GM23338 (cell line): ENCODE measurements at regions not wholly inside any gene's neighbourhood (a gene's known extent, or its start where the extent isn't known, plus 50 kb on each side); places are given as distances from the start of the nearest gene placed in this dataset.

Source experiments
- ATAC-seq: fragments of 200-7000 bp; cut with Tn5 transposase; 3 replicates; pipeline ENCODE4 v1.9.1; 2020
- DNase-seq: peaks from one replicate; pipeline ENCODE4 v3.0.0-alpha.2; 2015; ENCODE audit warnings: low spot score
- H2AFZ ChIP-seq: fragments of 200-600 bp; sonication (generic); 2 replicates; pipeline ENCODE4 v1.8.0; 2016; ENCODE audit warnings: antibody characterized with exemption, mild to moderate bottlenecking, moderate library complexity
- H3F3A ChIP-seq: fragments of 200-600 bp; sonication (generic); replicated peaks from 2 replicates; pipeline ENCODE4 v1.8.0; 2017; ENCODE audit warnings: antibody characterized with exemption, mixed run types, low read depth
- H3K27ac ChIP-seq: fragments of 200-600 bp; sonication (generic); 2 replicates; pipeline ENCODE4 v1.6.1; 2016; ENCODE audit warnings: low read depth
- H3K27me3 ChIP-seq: fragments of 200-600 bp; sonication (generic); 2 replicates; pipeline ENCODE4 v1.8.0; 2016; ENCODE audit warnings: mild to moderate bottlenecking, mixed run types, moderate library complexity; ENCODE audit not compliant: insufficient read depth
- H3K36me3 ChIP-seq: fragments of 200-600 bp; sonication (generic); 2 replicates; pipeline ENCODE4 v1.8.0; 2016; ENCODE audit warnings: mild to moderate bottlenecking; ENCODE audit not compliant: insufficient read depth
- H3K4me1 ChIP-seq: fragments of 200-600 bp; sonication (generic); 2 replicates; pipeline ENCODE4 v1.8.0; 2016; ENCODE audit warnings: mild to moderate bottlenecking, moderate library complexity; ENCODE audit not compliant: insufficient read depth
- H3K4me2 ChIP-seq: fragments of 200-600 bp; sonication (generic); 2 replicates; pipeline ENCODE4 v1.7.1; 2017; ENCODE audit warnings: mixed run types
- H3K4me3 ChIP-seq: fragments of 200-600 bp; sonication (generic); 2 replicates; pipeline ENCODE4 v1.6.1; 2016; ENCODE audit warnings: mixed run types
- H3K79me2 ChIP-seq: fragments of 200-600 bp; sonication (generic); replicated peaks from 2 replicates; pipeline ENCODE4 v1.8.0; 2017; ENCODE audit warnings: mild to moderate bottlenecking; ENCODE audit not compliant: insufficient read depth
- H3K9me2 ChIP-seq: fragments of 200-600 bp; sonication (generic); 2 replicates; pipeline ENCODE4 v1.8.0; 2017; ENCODE audit not compliant: insufficient read depth
- H4K20me1 ChIP-seq: fragments of 200-600 bp; sonication (generic); replicated peaks from 2 replicates; pipeline ENCODE4 v1.8.0; 2017; ENCODE audit warnings: mild to moderate bottlenecking; ENCODE audit not compliant: insufficient read depth
- H3K27ac Mint-ChIP-seq: 2 replicates; pipeline ENCODE4 v1.8.0; 2020; ENCODE audit warnings: inconsistent platforms, mild to moderate bottlenecking, moderate library complexity, mixed read lengths
- H3K27me3 Mint-ChIP-seq: 3 replicates; pipeline ENCODE4 v1.8.0; 2022; ENCODE audit warnings: low read depth, mild to moderate bottlenecking, moderate library complexity, mixed read lengths, inconsistent platforms; ENCODE audit not compliant: insufficient read depth, poor library complexity
- H3K36me3 Mint-ChIP-seq: 3 replicates; pipeline ENCODE4 v1.8.0; 2021; ENCODE audit warnings: low read depth, mild to moderate bottlenecking, inconsistent platforms, moderate library complexity, mixed read lengths
- H3K4me1 Mint-ChIP-seq: 3 replicates; pipeline ENCODE4 v1.8.0; 2020; ENCODE audit warnings: mild to moderate bottlenecking, inconsistent platforms, mixed read lengths
- H3K4me3 Mint-ChIP-seq: 3 replicates; pipeline ENCODE4 v1.8.0; 2021; ENCODE audit warnings: moderate library complexity, mild to moderate bottlenecking, inconsistent platforms, mixed read lengths
- H3K9me3 Mint-ChIP-seq: 3 replicates; pipeline ENCODE4 v1.8.0; 2020; ENCODE audit warnings: moderate library complexity, mild to moderate bottlenecking, inconsistent platforms, mixed read lengths
- CREB1 ChIP-seq: fragments of 250-450 bp; sonication (Bioruptor Pico); IDR thresholded peaks from 2 replicates; pipeline ENCODE4 v1.5.0; 2020; ENCODE audit warnings: low read depth, mild to moderate bottlenecking, moderate library complexity
- ETS1 ChIP-seq: IDR thresholded peaks from 2 replicates; pipeline ENCODE4 v1.6.1; 2016; ENCODE audit warnings: antibody characterized with exemption
- EZH2 ChIP-seq: fragments of 200-600 bp; sonication (generic); IDR thresholded peaks from one replicate; pipeline ENCODE4 v1.8.0; 2017; ENCODE audit warnings: antibody characterized with exemption, mild to moderate bottlenecking, low read depth; ENCODE audit not compliant: unreplicated experiment
- JUNB ChIP-seq: IDR thresholded peaks from one replicate; pipeline ENCODE4 v1.6.1; 2016; ENCODE audit warnings: antibody characterized with exemption; ENCODE audit not compliant: unreplicated experiment
- NANOG ChIP-seq: IDR thresholded peaks from 2 replicates; pipeline ENCODE4 v1.6.1; 2016; ENCODE audit warnings: antibody characterized with exemption, borderline replicate concordance
- ZNF114 ChIP-seq: fragments of 250-450 bp; sonication (Bioruptor Pico); IDR thresholded peaks from 2 replicates; pipeline ENCODE4 v1.5.0; 2020; ENCODE audit warnings: mild to moderate bottlenecking, moderate library complexity
- ZNF462 ChIP-seq: fragments of 250-450 bp; sonication (Bioruptor Pico); IDR thresholded peaks from 2 replicates; pipeline ENCODE4 v1.5.0; 2020; ENCODE audit warnings: mild to moderate bottlenecking, moderate library complexity

GRCh38 chr12:67579662-67580003 is 68.9 kb upstream of the DYRK2 start:
- no peaks in the 10 kb centered on the region for H3K36me3 ChIP-seq
- peaks cover 18% of the 10 kb centered on the region; the same call in 1 of the 2 replicates for H3K9me2 ChIP-seq
- no peak overlapping the region for H3K4me2 ChIP-seq
- TF ChIP-seq ZNF462 (CRISPR knock-in tag) (no peak), NANOG (no peak), ETS1 (no peak), CREB1 (CRISPR knock-in tag) (no peak), ZNF114 (CRISPR knock-in tag) (no peak)
- Mint-ChIP-seq H3K4me3 (no peak overlapping the region), H3K27me3 (no peaks in the 10 kb centered on the region), H3K4me1 (no peaks in the 10 kb centered on the region), H3K9me3 (no peaks in the 10 kb centered on the region), H3K27ac (no peak overlapping the region), H3K36me3 (no peaks in the 10 kb centered on the region)
- no peaks in the 10 kb centered on the region for H3F3A ChIP-seq
- H4K20me1 ChIP-seq, result no peaks in the 10 kb centered on the region
- H3K79me2 ChIP-seq, result no peaks in the 10 kb centered on the region
- no peak overlapping the region for H3K4me3 ChIP-seq
- H2AFZ ChIP-seq, result no peak overlapping the region
- no peak for ATAC-seq
- no peak overlapping the region for H3K27ac ChIP-seq
- DNase-seq, result no peak
- no peaks in the 10 kb centered on the region for H3K27me3 ChIP-seq
- no peaks in the 10 kb centered on the region for H3K4me1 ChIP-seq

- H3K27me3 Mint-ChIP-seq, result no peaks in the 10 kb centered on the region
- Histone ChIP-seq H3K4me2 (no peak overlapping the region), H3K4me1 (no peaks in the 10 kb centered on the region), H4K20me1 (no peaks in the 10 kb centered on the region), H3K79me2 (no peaks in the 10 kb centered on the region), H3K27ac (no peak overlapping the region), H3K36me3 (no peaks in the 10 kb centered on the region), H3F3A (no peaks in the 10 kb centered on the region), H3K27me3 (no peaks in the 10 kb centered on the region), H3K4me3 (no peak overlapping the region), H2AFZ (no peak overlapping the region), H3K9me2 (peaks cover 13% of the 10 kb centered on the region; the same call in 1 of the 2 replicates)
- H3K36me3 Mint-ChIP-seq, result no peaks in the 10 kb centered on the region
- no peaks in the 10 kb centered on the region for H3K9me3 Mint-ChIP-seq
- ATAC-seq (no peak), DNase-seq (no peak)
- H3K4me3 Mint-ChIP-seq, result no peak overlapping the region
- H3K4me1 Mint-ChIP-seq, result no peaks in the 10 kb centered on the region; the same call in 2 of the 3 replicates
- H3K27ac Mint-ChIP-seq, result no peak overlapping the region
- no peak for TF ChIP-seq JUNB
- TF ChIP-seq EZH2, result no peak
Observed at GRCh38 chr12:67582238-67582834, 66.2 kb upstream of the DYRK2 start.
